CD14-positive monocyte (primary cell): ENCODE measurements at regions not wholly inside any gene's neighbourhood (a gene's known extent, or its start where the extent isn't known, plus 50 kb on each side); places are given as distances from the start of the nearest gene placed in this dataset.

ENCODE experiments used
- DNase-seq, 3 donors: peaks; one replicate each; pipeline ENCODE4 v3.0.0-alpha.2; 2011 to 2022
- H2AFZ ChIP-seq: 2 replicates; pipeline ENCODE4 v1.6.0; 2012; ENCODE audit warnings: mild to moderate bottlenecking, low read depth, low read length, inconsistent platforms; ENCODE audit not compliant: insufficient read depth, poor library complexity, severe bottlenecking
- H3K27ac ChIP-seq, 2 donors: 1 replicate in 1 of 2; 2 replicates in 1 of 2; pipeline ENCODE4 v1.5.1; 2012 to 2013; ENCODE audit warnings: low read length in 2 of 2, control low read depth in 1 of 2, inconsistent platforms in 1 of 2, low read depth in 1 of 2, mild to moderate bottlenecking in 1 of 2
- H3K27me3 ChIP-seq, 2 donors: one replicate each; pipeline versions ENCODE4 v1.6.0 to v1.6.1; 2011 to 2013; ENCODE audit warnings: low read length in 2 of 2; ENCODE audit not compliant: control insufficient read depth in 2 of 2, insufficient read depth in 2 of 2
- H3K36me3 ChIP-seq, 2 donors: replicated peaks in 1 of 2; 1 replicate in 1 of 2; 2 replicates in 1 of 2; pipeline versions ENCODE4 v1.5.1 to v1.6.1; 2012 to 2013; ENCODE audit warnings: low read length in 2 of 2, control low read depth in 1 of 2, inconsistent platforms in 1 of 2, mild to moderate bottlenecking in 1 of 2; ENCODE audit not compliant: insufficient read depth in 2 of 2, control insufficient read depth in 1 of 2
- H3K4me1 ChIP-seq, 2 donors: 1 replicate in 1 of 2; 2 replicates in 1 of 2; pipeline versions ENCODE4 v1.5.1 to v1.6.1; 2012 to 2013; ENCODE audit warnings: low read length in 2 of 2, control low read depth in 1 of 2, inconsistent platforms in 1 of 2, mild to moderate bottlenecking in 1 of 2, moderate library complexity in 1 of 2; ENCODE audit not compliant: insufficient read depth in 2 of 2, control insufficient read depth in 1 of 2
- H3K4me2 ChIP-seq: replicated peaks from 2 replicates; pipeline ENCODE3; 2012; ENCODE audit warnings: low read length, moderate library complexity, mild to moderate bottlenecking; ENCODE audit not compliant: poor library complexity, severe bottlenecking; ENCODE audit errors: extremely low read depth
- H3K4me3 ChIP-seq, 3 experiments: fragments of 200-600 bp in 1 of 3; sonication (generic) in 1 of 3; replicated peaks in 1 of 3; 1 replicate in 2 of 3; 2 replicates in 1 of 3; pipeline ENCODE4 v1.5.1; 2011 to 2013; ENCODE audit warnings: low read length in 3 of 3, mild to moderate bottlenecking in 3 of 3, control low read depth in 2 of 3, low read depth in 2 of 3, inconsistent platforms in 1 of 3, moderate library complexity in 1 of 3
- H3K79me2 ChIP-seq: 2 replicates; pipeline ENCODE4 v1.6.0; 2012; ENCODE audit warnings: mild to moderate bottlenecking, control low read depth, inconsistent platforms, low read length, moderate library complexity; ENCODE audit not compliant: insufficient read depth
- H3K9ac ChIP-seq: 2 replicates; pipeline ENCODE4 v1.6.0; 2017; ENCODE audit warnings: low read length, mild to moderate bottlenecking; ENCODE audit not compliant: insufficient read depth, poor library complexity, severe bottlenecking
- H3K9me3 ChIP-seq, 2 donors: replicated peaks in 1 of 2; 1 replicate in 1 of 2; 2 replicates in 1 of 2; pipeline versions ENCODE4 v1.5.1 to v1.6.1; 2012 to 2013; ENCODE audit warnings: low read length in 2 of 2, control low read depth in 1 of 2; ENCODE audit not compliant: control insufficient read depth in 1 of 2, insufficient read depth in 1 of 2
- H4K20me1 ChIP-seq: 2 replicates; pipeline ENCODE4 v1.6.0; 2012; ENCODE audit warnings: mild to moderate bottlenecking, low read length, control low read depth, moderate library complexity; ENCODE audit not compliant: insufficient read depth
- H3K27ac Mint-ChIP-seq, 7 donors: one replicate each; pipeline ENCODE4 v1.8.0; 2020; ENCODE audit warnings: mild to moderate bottlenecking in 7 of 7, mixed read lengths in 7 of 7, moderate library complexity in 6 of 7, inconsistent platforms in 2 of 7
- H3K27me3 Mint-ChIP-seq, 3 donors: one replicate each; pipeline ENCODE4 v1.8.0; 2021 to 2022; ENCODE audit warnings: low read depth in 3 of 3, mild to moderate bottlenecking in 3 of 3, mixed read lengths in 3 of 3, moderate library complexity in 3 of 3, inconsistent platforms in 1 of 3
- H3K36me3 Mint-ChIP-seq, 2 donors: one replicate each; pipeline ENCODE4 v1.8.0; 2020; ENCODE audit warnings: mixed read lengths in 2 of 2, inconsistent platforms in 1 of 2, mild to moderate bottlenecking in 1 of 2
- H3K4me1 Mint-ChIP-seq: one replicate; pipeline ENCODE4 v1.8.0; 2020; ENCODE audit warnings: mild to moderate bottlenecking, mixed read lengths
- H3K4me3 Mint-ChIP-seq, 2 donors: one replicate each; pipeline ENCODE4 v1.8.0; 2020; ENCODE audit warnings: mild to moderate bottlenecking in 2 of 2, mixed read lengths in 2 of 2, moderate library complexity in 1 of 2
- H3K9me3 Mint-ChIP-seq, 7 donors: one replicate each; pipeline ENCODE4 v1.8.0; 2020 to 2022; ENCODE audit warnings: mixed read lengths in 7 of 7, mild to moderate bottlenecking in 6 of 7, moderate library complexity in 6 of 7, inconsistent platforms in 2 of 7
- CTCF ChIP-seq: fragments of 200-600 bp; IDR thresholded peaks from one replicate; pipeline ENCODE4 v1.8.0; 2022; ENCODE audit warnings: antibody characterized with exemption, mild to moderate bottlenecking
- WGBS: methylation state at CpG from one replicate; pipeline ENCODE4 v1.1.5; 2013; ENCODE audit warnings: missing lambda C conversion rate; ENCODE audit not compliant: insufficient coverage; 5-methylcytosine and 5-hydroxymethylcytosine counted together
- intact Hi-C, 2 donors: fragments of 100-400 bp; cut with micrococcal nuclease; formaldehyde crosslinking; loops; one replicate each; pipeline versions ENCODE4 v1.15.0 to v1.15.1; 2023

DNA sequence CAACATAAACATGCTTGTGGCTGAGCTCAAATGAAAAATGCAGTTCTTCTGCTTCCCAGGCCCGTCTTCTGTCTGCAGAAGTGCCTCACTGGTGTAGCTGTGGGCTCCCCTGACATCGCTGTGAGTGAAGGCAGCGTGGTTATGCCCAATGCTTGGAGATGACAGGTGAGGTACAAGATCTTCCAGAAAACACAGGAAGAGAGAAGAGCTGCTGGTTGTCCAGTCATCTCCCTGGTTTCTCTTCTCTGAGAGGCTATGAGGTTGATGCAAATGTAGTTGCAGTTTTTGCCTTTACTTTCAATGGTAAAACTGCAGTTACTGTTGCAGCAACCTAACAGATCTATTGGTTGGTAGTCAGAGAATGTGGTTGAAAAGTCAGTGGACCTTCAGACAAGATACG, 223.6 kb downstream of the GATA3 start:
- Histone ChIP-seq H3K27ac (no peak overlapping the region), H3K4me3 (no peak overlapping the region), H3K79me2 (no peaks in the 10 kb centered on the region), H4K20me1 (no peaks in the 10 kb centered on the region), H3K9me3 (no peaks in the 10 kb centered on the region), H3K36me3 (no peaks in the 10 kb centered on the region), H3K27me3 (no peaks in the 10 kb centered on the region), H3K4me2 (no peak overlapping the region), H2AFZ (no peak overlapping the region), H3K9ac (no peak overlapping the region), H3K4me1 (no peaks in the 10 kb centered on the region)
- TF ChIP-seq CTCF: no peak
- Mint-ChIP-seq H3K4me3 (no peak overlapping the region), H3K27me3 (peaks cover 3 to 7% (median 6%) of the 10 kb centered on the region in 3 donors), H3K4me1 (no peaks in the 10 kb centered on the region), H3K36me3 (no peaks in the 10 kb centered on the region), H3K9me3 (peaks cover 0 to 3% (median 0%) of the 10 kb centered on the region in 7 donors), H3K27ac (no peak overlapping the region)
- no peak for DNase-seq
- intact Hi-C loops: no loop called here
- 89% methylated on average over 3 of the region's 4 CpGs for WGBS

GRCh38 chr10:8279598-8279997, 225.1 kb downstream of the GATA3 start:
- Histone ChIP-seq H3K4me1 (no peaks in the 10 kb centered on the region), H2AFZ (no peak overlapping the region), H3K79me2 (no peaks in the 10 kb centered on the region), H3K4me2 (no peak overlapping the region), H3K9ac (no peak overlapping the region), H3K36me3 (no peaks in the 10 kb centered on the region), H3K27me3 (no peaks in the 10 kb centered on the region), H3K27ac (no peak overlapping the region), H3K9me3 (no peaks in the 10 kb centered on the region), H4K20me1 (no peaks in the 10 kb centered on the region), H3K4me3 (no peak overlapping the region)
- Mint-ChIP-seq H3K9me3 (peaks cover 0 to 3% (median 0%) of the 10 kb centered on the region in 7 donors), H3K27ac (peak overlapping the region in 2 of 7 donors; percentile 2 to 6), H3K4me1 (no peaks in the 10 kb centered on the region), H3K27me3 (peaks cover 4 to 6% (median 6%) of the 10 kb centered on the region in 3 donors), H3K4me3 (no peak overlapping the region), H3K36me3 (no peaks in the 10 kb centered on the region)
- DNase-seq: no peak
- intact Hi-C loops: no loop called here
- TF ChIP-seq CTCF: no peak
- 80% methylated on average over 2 of the region's 2 CpGs for WGBS
